Hepatocyte (in vitro differentiated cells): ENCODE measurements at regions not wholly inside any gene's neighbourhood (a gene's known extent, or its start where the extent isn't known, plus 50 kb on each side); places are given as distances from the start of the nearest gene placed in this dataset.

Source experiments
- EZH2 ChIP-seq: fragments of 200-600 bp; sonication (generic); IDR thresholded peaks from 2 replicates; pipeline ENCODE4 v1.6.1; 2016; ENCODE audit warnings: antibody characterized with exemption, mild to moderate bottlenecking, borderline replicate concordance
- EZH2phosphoT487 ChIP-seq: fragments of 200-600 bp; sonication (generic); IDR thresholded peaks from one replicate; pipeline ENCODE4 v1.6.1; 2018; ENCODE audit warnings: antibody characterized with exemption, mild to moderate bottlenecking, low read depth, moderate library complexity; ENCODE audit not compliant: unreplicated experiment, severe bottlenecking
- TF ChIP-seq, protein P1 (sequence below): fragments of 200-600 bp; sonication (generic); IDR thresholded peaks from 2 replicates; pipeline ENCODE4 v1.5.1; 2016; ENCODE audit warnings: antibody characterized with exemption, mild to moderate bottlenecking; ENCODE audit not compliant: poor library complexity

DNA sequence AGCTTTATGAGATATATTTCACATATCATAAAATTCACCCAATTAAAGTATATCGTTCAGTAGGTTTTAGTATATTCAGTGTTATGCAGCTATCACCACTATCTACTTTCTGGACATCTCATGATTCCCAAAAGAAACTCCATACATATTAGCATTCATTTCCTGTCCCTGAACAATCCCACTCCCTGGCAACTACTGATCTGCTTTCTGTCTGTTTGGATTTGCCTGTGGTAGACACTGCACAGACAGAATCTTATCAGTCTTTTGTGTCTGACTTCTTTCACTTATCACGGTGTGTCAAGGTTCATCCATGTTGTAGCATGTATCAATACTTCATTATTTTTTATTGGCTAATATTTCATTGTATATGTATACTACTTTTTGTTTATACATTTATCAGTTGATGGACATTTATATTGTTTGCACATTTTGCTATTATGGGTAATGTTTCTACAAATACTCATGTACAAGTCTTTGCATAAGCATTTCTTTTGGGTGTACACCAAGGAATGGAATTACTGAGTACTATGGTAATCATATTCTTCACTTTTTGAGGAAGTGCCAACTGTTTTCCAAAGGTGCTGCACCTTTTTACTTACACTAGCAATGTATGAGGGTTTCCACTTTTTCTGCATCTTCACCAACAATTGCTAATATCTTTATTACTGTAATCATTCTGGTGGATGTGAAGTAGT is 373.9 kb downstream of the AASDHPPT start:
- TF ChIP-seq, protein P1, sequence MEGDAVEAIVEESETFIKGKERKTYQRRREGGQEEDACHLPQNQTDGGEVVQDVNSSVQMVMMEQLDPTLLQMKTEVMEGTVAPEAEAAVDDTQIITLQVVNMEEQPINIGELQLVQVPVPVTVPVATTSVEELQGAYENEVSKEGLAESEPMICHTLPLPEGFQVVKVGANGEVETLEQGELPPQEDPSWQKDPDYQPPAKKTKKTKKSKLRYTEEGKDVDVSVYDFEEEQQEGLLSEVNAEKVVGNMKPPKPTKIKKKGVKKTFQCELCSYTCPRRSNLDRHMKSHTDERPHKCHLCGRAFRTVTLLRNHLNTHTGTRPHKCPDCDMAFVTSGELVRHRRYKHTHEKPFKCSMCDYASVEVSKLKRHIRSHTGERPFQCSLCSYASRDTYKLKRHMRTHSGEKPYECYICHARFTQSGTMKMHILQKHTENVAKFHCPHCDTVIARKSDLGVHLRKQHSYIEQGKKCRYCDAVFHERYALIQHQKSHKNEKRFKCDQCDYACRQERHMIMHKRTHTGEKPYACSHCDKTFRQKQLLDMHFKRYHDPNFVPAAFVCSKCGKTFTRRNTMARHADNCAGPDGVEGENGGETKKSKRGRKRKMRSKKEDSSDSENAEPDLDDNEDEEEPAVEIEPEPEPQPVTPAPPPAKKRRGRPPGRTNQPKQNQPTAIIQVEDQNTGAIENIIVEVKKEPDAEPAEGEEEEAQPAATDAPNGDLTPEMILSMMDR = no peak
- TF ChIP-seq EZH2 (no peak), EZH2phosphoT487 (no peak)
